Endodermal cell (in vitro differentiated cells): ENCODE measurements at regions not wholly inside any gene's neighbourhood (a gene's known extent, or its start where the extent isn't known, plus 50 kb on each side); places are given as distances from the start of the nearest gene placed in this dataset.

ENCODE experiments used
- DNase-seq: peaks from one replicate; pipeline ENCODE4 v3.0.0-alpha.2; 2017
- H3K27ac ChIP-seq: 2 replicates; pipeline ENCODE4 v1.5.1; 2013; ENCODE audit warnings: mild to moderate bottlenecking, low read depth, low read length, moderate library complexity
- H3K27me3 ChIP-seq: 2 replicates; pipeline ENCODE4 v1.6.1; 2013; ENCODE audit warnings: mild to moderate bottlenecking, low read length, moderate library complexity; ENCODE audit not compliant: insufficient read depth, control insufficient read depth, poor library complexity, severe bottlenecking
- H3K36me3 ChIP-seq: 2 replicates; pipeline ENCODE4 v1.7.0; 2013; ENCODE audit warnings: mild to moderate bottlenecking, low read length, moderate library complexity; ENCODE audit not compliant: control insufficient read depth, insufficient read depth
- H3K4me1 ChIP-seq: one replicate; pipeline ENCODE4 v1.7.0; 2013; ENCODE audit warnings: low read length; ENCODE audit not compliant: control insufficient read depth, insufficient read depth
- H3K4me3 ChIP-seq: 2 replicates; pipeline ENCODE4 v1.5.1; 2013; ENCODE audit warnings: mild to moderate bottlenecking, low read length, moderate library complexity
- H3K9ac ChIP-seq: 2 replicates; pipeline ENCODE4 v1.6.1; 2013; ENCODE audit warnings: mild to moderate bottlenecking, low read length, moderate library complexity; ENCODE audit not compliant: poor library complexity, severe bottlenecking; ENCODE audit errors: extremely low read depth
- H3K9me3 ChIP-seq: 2 replicates; pipeline ENCODE4 v1.6.1; 2013; ENCODE audit warnings: mild to moderate bottlenecking, low read length, moderate library complexity; ENCODE audit not compliant: control insufficient read depth
- H3K27ac Mint-ChIP-seq: 2 replicates; pipeline ENCODE4 v1.8.0; 2020; ENCODE audit warnings: mixed read lengths
- H3K27me3 Mint-ChIP-seq: 2 replicates; pipeline ENCODE4 v1.8.0; 2021; ENCODE audit warnings: mild to moderate bottlenecking, mixed read lengths; ENCODE audit not compliant: insufficient read depth
- H3K36me3 Mint-ChIP-seq: 2 replicates; pipeline ENCODE4 v1.8.0; 2020; ENCODE audit warnings: low read depth, mixed read lengths
- H3K4me1 Mint-ChIP-seq: 2 replicates; pipeline ENCODE4 v1.8.0; 2020; ENCODE audit warnings: mixed read lengths
- H3K4me3 Mint-ChIP-seq: 2 replicates; pipeline ENCODE4 v1.8.0; 2020; ENCODE audit warnings: mild to moderate bottlenecking, moderate library complexity, mixed read lengths
- H3K9me3 Mint-ChIP-seq: 2 replicates; pipeline ENCODE4 v1.8.0; 2020; ENCODE audit warnings: mild to moderate bottlenecking, mixed read lengths
- CTCF ChIP-seq: fragments of 200-600 bp; sonication (generic); conservative IDR thresholded peaks from 2 replicates; pipeline ENCODE4 v1.5.0; 2021; ENCODE audit warnings: antibody characterized with exemption, mild to moderate bottlenecking
- WGBS, 2 experiments: methylation state at CpG; one replicate each; pipeline versions ENCODE4 v1.1.5 to v1.1.7; 2013; ENCODE audit warnings: missing lambda C conversion rate in 2 of 2, mixed read lengths in 1 of 2; ENCODE audit not compliant: insufficient coverage in 1 of 2, insufficient read length in 1 of 2; 5-methylcytosine and 5-hydroxymethylcytosine counted together

GRCh38 chr4:128737098-128737513 lies 72.4 kb upstream of the JADE1 start:
- H3K4me3 Mint-ChIP-seq: no peak overlapping the region
- H3K4me1 ChIP-seq: no peaks in the 10 kb centered on the region
- H3K9me3 ChIP-seq: no peaks in the 10 kb centered on the region
- H3K4me1 Mint-ChIP-seq: no peaks in the 10 kb centered on the region
- no peaks in the 10 kb centered on the region for H3K36me3 Mint-ChIP-seq
- peak; percentile 47 for DNase-seq
- no peak overlapping the region for H3K27ac ChIP-seq
- peaks cover 9% of the 10 kb centered on the region for H3K9me3 Mint-ChIP-seq
- H3K36me3 ChIP-seq: no peaks in the 10 kb centered on the region
- H3K27me3 Mint-ChIP-seq: no peaks in the 10 kb centered on the region
- H3K4me3 ChIP-seq: no peak overlapping the region
- H3K9ac ChIP-seq: no peak overlapping the region
- no peak for TF ChIP-seq CTCF
- 89 to 93% methylated on average over 5 to 9 of the region's 9 CpGs for WGBS, 2 experiments
- H3K27ac Mint-ChIP-seq: no peak overlapping the region
- H3K27me3 ChIP-seq: no peaks in the 10 kb centered on the region

GRCh38 chr4:128735714-128736113 lies 73.8 kb upstream of the JADE1 start:
- H3K4me3 Mint-ChIP-seq: no peak overlapping the region

GRCh38 chr4:128728190-128728589 lies 81.3 kb upstream of the JADE1 start:
- no peaks in the 10 kb centered on the region for H3K36me3 Mint-ChIP-seq
- H3K4me3 Mint-ChIP-seq: no peak overlapping the region
- H3K9me3 ChIP-seq: no peaks in the 10 kb centered on the region
- peaks cover 5% of the 10 kb centered on the region for H3K4me1 ChIP-seq
- H3K27ac ChIP-seq: no peak overlapping the region
- no peaks in the 10 kb centered on the region for H3K27me3 Mint-ChIP-seq
- no peak overlapping the region for H3K27ac Mint-ChIP-seq
- TF ChIP-seq CTCF: no peak
- H3K4me1 Mint-ChIP-seq: peaks cover 10% of the 10 kb centered on the region
- DNase-seq: no peak
- no peak overlapping the region for H3K9ac ChIP-seq
- H3K36me3 ChIP-seq: no peaks in the 10 kb centered on the region
- WGBS, 2 experiments: 100% methylated on average over 1 of the region's 2 CpGs; no CpG with 5 or more reads in 1 of the 2 experiments
- H3K4me3 ChIP-seq: no peak overlapping the region
- no peaks in the 10 kb centered on the region for H3K9me3 Mint-ChIP-seq
- no peaks in the 10 kb centered on the region for H3K27me3 ChIP-seq

More at GRCh38 chr4:128735714-128736113, 73.8 kb upstream of the JADE1 start:
- no peaks in the 10 kb centered on the region for H3K9me3 ChIP-seq
- no peaks in the 10 kb centered on the region for H3K36me3 ChIP-seq
- no peaks in the 10 kb centered on the region for H3K4me1 ChIP-seq
- no peak for DNase-seq
- no peaks in the 10 kb centered on the region for H3K36me3 Mint-ChIP-seq
- no peak overlapping the region for H3K27ac ChIP-seq
- 78% methylated on average over 1 of the region's 2 CpGs; no CpG with 5 or more reads in 1 of the 2 experiments for WGBS, 2 experiments
- H3K9me3 Mint-ChIP-seq: no peaks in the 10 kb centered on the region
- H3K4me1 Mint-ChIP-seq: no peaks in the 10 kb centered on the region
- no peak for TF ChIP-seq CTCF
- no peak overlapping the region for H3K27ac Mint-ChIP-seq
- no peaks in the 10 kb centered on the region for H3K27me3 ChIP-seq
- no peak overlapping the region for H3K4me3 ChIP-seq
- H3K9ac ChIP-seq: no peak overlapping the region
- no peaks in the 10 kb centered on the region for H3K27me3 Mint-ChIP-seq
